BJ (cell line): ENCODE measurements at regions not wholly inside any gene's neighbourhood (a gene's known extent, or its start where the extent isn't known, plus 50 kb on each side); places are given as distances from the start of the nearest gene placed in this dataset.

Source experiments
- CTCF ChIA-PET: fragments of 350-600 bp; formaldehyde crosslinking; extraction: SDS; loops from one replicate; lab custom pipeline; 2021; ENCODE audit warnings: antibody characterized with exemption, inconsistent platforms; lab: Yijun Ruan, JAX
- POLR2A ChIA-PET: fragments of 300-600 bp; sonication (Branson Sonifier 250); formaldehyde crosslinking; extraction: SDS; loops from one replicate; lab custom pipeline; 2021; ENCODE audit warnings: antibody characterized with exemption; lab: Charles Lee
- DNase-seq: peaks from one replicate; pipeline ENCODE4 v3.0.0-alpha.2; 2011; ENCODE audit warnings: low read depth
- H3K27me3 ChIP-seq: 2 replicates; pipeline ENCODE4 v1.6.0; 2011; ENCODE audit warnings: low read length; ENCODE audit not compliant: control insufficient read depth, insufficient read depth
- H3K36me3 ChIP-seq: 2 replicates; pipeline ENCODE4 v1.5.1; 2011; ENCODE audit warnings: low read length; ENCODE audit not compliant: control insufficient read depth, insufficient read depth
- H3K4me3 ChIP-seq: 2 replicates; pipeline ENCODE4 v1.5.1; 2011; ENCODE audit warnings: low read depth, mild to moderate bottlenecking, control low read depth, low read length
- CTCF ChIP-seq: IDR thresholded peaks from 2 replicates; pipeline ENCODE4 v1.5.1; 2011; ENCODE audit warnings: low read depth, mild to moderate bottlenecking, control low read depth, inconsistent platforms, low read length, moderate library complexity; ENCODE audit not compliant: insufficient read depth

- H3K4me3 ChIP-seq: no peak overlapping the region
- no peak for TF ChIP-seq CTCF
- CTCF ChIA-PET: no interaction called here
- no peaks in the 10 kb centered on the region for H3K36me3 ChIP-seq
- DNase-seq: no peak
- POLR2A ChIA-PET: no interaction called here
- H3K27me3 ChIP-seq: no peaks in the 10 kb centered on the region
These were observed 171.6 kb upstream of the MTNR1B start for GRCh38 chr11:92797874-92798273.

GRCh38 chr11:92801685-92802084 lies 167.8 kb upstream of the MTNR1B start:
- ChIA-PET POLR2A (no interaction called here), CTCF (no interaction called here)
- no peak for TF ChIP-seq CTCF
- Histone ChIP-seq H3K4me3 (no peak overlapping the region), H3K36me3 (no peaks in the 10 kb centered on the region), H3K27me3 (no peaks in the 10 kb centered on the region)
- no peak for DNase-seq

GRCh38 chr11:92802644-92803043 lies 166.8 kb upstream of the MTNR1B start:
- Histone ChIP-seq H3K4me3 (no peak overlapping the region), H3K36me3 (no peaks in the 10 kb centered on the region), H3K27me3 (no peaks in the 10 kb centered on the region)
- ChIA-PET CTCF (no interaction called here), POLR2A (no interaction called here)
- no peak for DNase-seq
- TF ChIP-seq CTCF: no peak

- no peak for DNase-seq
- POLR2A ChIA-PET: no interaction called here
- H3K27me3 ChIP-seq: no peaks in the 10 kb centered on the region
- no peaks in the 10 kb centered on the region for H3K36me3 ChIP-seq
- H3K4me3 ChIP-seq: no peak overlapping the region
- CTCF ChIA-PET: no interaction called here
- no peak for TF ChIP-seq CTCF
These were observed 166.1 kb upstream of the MTNR1B start for GRCh38 chr11:92803391-92803790.

GRCh38 chr11:92804388-92804966 lies 165.0 kb upstream of the MTNR1B start:
- TF ChIP-seq CTCF: no peak
- CTCF ChIA-PET: no interaction called here
- no peak for DNase-seq
- POLR2A ChIA-PET: no interaction called here
- H3K4me3 ChIP-seq: no peak overlapping the region
- no peaks in the 10 kb centered on the region for H3K36me3 ChIP-seq
- no peaks in the 10 kb centered on the region for H3K27me3 ChIP-seq
